ENCODE measurements at regions not wholly inside any gene's neighbourhood (a gene's known extent, or its start where the extent isn't known, plus 50 kb on each side); places are given as distances from the start of the nearest gene placed in this dataset.

GRCh38 chr9:99637641-99638040 lies 184.0 kb upstream of the NR4A3 start:
- Histone ChIP-seq H3K9me3 (no peaks in the 10 kb centered on the region), H3K36me3 (no peaks in the 10 kb centered on the region), H3K4me1 (ENCODE audit: insufficient read depth) (no peaks in the 10 kb centered on the region), H3K27me3 (no peaks in the 10 kb centered on the region), H3K4me3 (no peak overlapping the region), H3K27ac (no peak overlapping the region)
- no peak for TF ChIP-seq CTCF (IDR thresholded peaks at IDR 0.05)
- TF ChIP-seq POLR2A (IDR thresholded peaks at IDR 0.05) = no peak
- no peak for TF ChIP-seq EP300 (IDR thresholded peaks at IDR 0.05)
- WGBS, 3 donors = 86 to 88% (median 86%) methylated on average over 3 of the region's 3 CpGs
- DNase-seq = no peak
- intact Hi-C loops (cut with DNase I) = no loop called here

- TF ChIP-seq POLR2A (IDR thresholded peaks at IDR 0.05) (no peak), EP300 (IDR thresholded peaks at IDR 0.05) (no peak), CTCF (IDR thresholded peaks at IDR 0.05) (no peak)
- no peaks in the 10 kb centered on the region for H3K36me3 ChIP-seq
These were observed 182.7 kb upstream of the NR4A3 start for GRCh38 chr9:99638971-99639370.

GRCh38 chr9:99647604-99648003 lies 174.1 kb upstream of the NR4A3 start:
- intact Hi-C loops (cut with DNase I) = no loop called here
- DNase-seq = no peak
- Histone ChIP-seq H3K4me1 (ENCODE audit: insufficient read depth) (no peaks in the 10 kb centered on the region), H3K36me3 (no peaks in the 10 kb centered on the region), H3K27ac (no peak overlapping the region), H3K9me3 (no peaks in the 10 kb centered on the region), H3K27me3 (no peaks in the 10 kb centered on the region), H3K4me3 (no peak overlapping the region)
- TF ChIP-seq POLR2A (IDR thresholded peaks at IDR 0.05) (no peak), CTCF (IDR thresholded peaks at IDR 0.05) (no peak), EP300 (IDR thresholded peaks at IDR 0.05) (no peak)

More at GRCh38 chr9:99638971-99639370, 182.7 kb upstream of the NR4A3 start:
- Histone ChIP-seq H3K4me1 (ENCODE audit: insufficient read depth) (no peaks in the 10 kb centered on the region), H3K4me3 (no peak overlapping the region), H3K27me3 (no peaks in the 10 kb centered on the region), H3K27ac (no peak overlapping the region), H3K9me3 (no peaks in the 10 kb centered on the region)
- intact Hi-C loops (cut with DNase I) = no loop called here
- no peak for DNase-seq
- WGBS, 3 donors = 87 to 88% (median 87%) methylated on average over 4 of the region's 4 CpGs

- 87 to 92% (median 90%) methylated on average over 3 to 5 of the region's 5 CpGs for WGBS, 3 donors
- intact Hi-C loops (cut with DNase I) = no loop called here
- H3K9me3 ChIP-seq = no peaks in the 10 kb centered on the region
These were observed 171.4 kb upstream of the NR4A3 start for GRCh38 chr9:99650187-99650874.

More at GRCh38 chr9:99650187-99650874, 171.4 kb upstream of the NR4A3 start:
- H3K4me1 ChIP-seq (ENCODE audit: insufficient read depth) = no peaks in the 10 kb centered on the region
- TF ChIP-seq POLR2A (IDR thresholded peaks at IDR 0.05) (no peak), CTCF (IDR thresholded peaks at IDR 0.05) (no peak)
- no peaks in the 10 kb centered on the region for H3K27me3 ChIP-seq
- DNase-seq = no peak
- no peak overlapping the region for H3K27ac ChIP-seq
- no peaks in the 10 kb centered on the region for H3K36me3 ChIP-seq
- no peak overlapping the region for H3K4me3 ChIP-seq
